K562 (cell line): ENCODE measurements at regions not wholly inside any gene's neighbourhood (a gene's known extent, or its start where the extent isn't known, plus 50 kb on each side); places are given as distances from the start of the nearest gene placed in this dataset.
"Not testable (repeated sequence)": the region's sequence is repeated elsewhere in the genome, so short reads cannot be mapped to it uniquely, and the experiment has no call there.

Experiments
- ATAC-seq: fragments of 200-7000 bp; cut with Tn5 transposase; 3 replicates; pipeline ENCODE4 v1.9.1; 2020; ENCODE audit warnings: moderate library complexity
- BruUV-seq: library from RNA; stranded (reverse); fragments of 400-500 nt; replicated peaks from 2 replicates; lab custom pipeline; 2021; lab: Mats Ljungman, UMichigan
- CTCF ChIA-PET: fragments of 300-600 bp; formaldehyde crosslinking; extraction: SDS; loops from one replicate; lab custom pipeline; 2021; ENCODE audit warnings: low intra/inter-chr PET ratio; lab: Yijun Ruan, JAX
- POLR2A ChIA-PET: fragments of 300-600, 350-650 bp; sonication (Branson Sonifier 250); formaldehyde crosslinking; extraction: SDS; loops from one replicate; lab custom pipeline; 2021; ENCODE audit warnings: antibody characterized with exemption, inconsistent platforms; lab: Yijun Ruan, JAX
- DNase-seq, 4 experiments: peaks; one replicate each; pipeline versions ENCODE4 v3.0.0 to v3.0.0-alpha.2; 2011 to 2018; ENCODE audit warnings: low spot score in 3 of 4, mixed read lengths in 3 of 4; ENCODE audit errors: extremely low read depth in 1 of 4
- FAIRE-seq: peaks from 2 replicates; lab custom pipeline; 2011; peaks lifted over from hg19 to GRCh38; lab: Jason Lieb, UNC
- H2AFZ ChIP-seq: 2 replicates; pipeline ENCODE4 v1.6.0; 2011; ENCODE audit warnings: low read depth, low read length, control low read depth, inconsistent platforms
- H3K27ac ChIP-seq: fragments of 200-600 bp; 3 replicates; pipeline ENCODE4 v1.8.0; 2011; ENCODE audit warnings: low read depth, mild to moderate bottlenecking, control low read depth, inconsistent platforms, low read length, moderate library complexity, mixed read lengths; ENCODE audit errors: extremely low read depth
- H3K27me3 ChIP-seq, 2 experiments: fragments of 300-600 bp in 1 of 2; 2 replicates in 1 of 2; 3 replicates in 1 of 2; pipeline versions ENCODE4 v1.6.0 to v1.8.0; 2011; ENCODE audit warnings: inconsistent platforms in 2 of 2, low read length in 2 of 2, mild to moderate bottlenecking in 1 of 2, mixed read lengths in 1 of 2, moderate library complexity in 1 of 2; ENCODE audit not compliant: control insufficient read depth in 2 of 2, insufficient read depth in 2 of 2
- H3K36me3 ChIP-seq: fragments of 300-600 bp; 3 replicates; pipeline ENCODE4 v1.8.0; 2011; ENCODE audit warnings: mild to moderate bottlenecking, low read length, inconsistent platforms; ENCODE audit not compliant: control insufficient read depth, insufficient read depth
- H3K4me1 ChIP-seq, 2 experiments: fragments of 200-600 bp in 1 of 2; replicated peaks in 1 of 2; 2 replicates in 1 of 2; 3 replicates in 1 of 2; pipeline versions ENCODE4 v1.5.1 to v1.8.0; 2011; ENCODE audit warnings: inconsistent platforms in 2 of 2, low read length in 2 of 2, mild to moderate bottlenecking in 1 of 2, mixed read lengths in 1 of 2, moderate library complexity in 1 of 2; ENCODE audit not compliant: control insufficient read depth in 2 of 2, insufficient read depth in 2 of 2
- H3K4me2 ChIP-seq: 2 replicates; pipeline ENCODE4 v1.6.1; 2011; ENCODE audit warnings: low read length, control low read depth, inconsistent platforms, mixed read lengths; ENCODE audit not compliant: insufficient read depth
- H3K4me3 ChIP-seq: fragments of 200-600 bp; sonication (generic), shearing (Covaris generic); 2 replicates; pipeline ENCODE4 v1.5.1; 2016; ENCODE audit warnings: control low read depth, inconsistent platforms
- H3K79me2 ChIP-seq: fragments of 200-600 bp; 3 replicates; pipeline ENCODE4 v1.8.0; 2011; ENCODE audit warnings: low read length, inconsistent platforms; ENCODE audit not compliant: control insufficient read depth, insufficient read depth
- H3K9ac ChIP-seq, 2 experiments: 2 replicates each; pipeline versions ENCODE4 v1.6.0 to v1.6.1; 2011; ENCODE audit warnings: low read depth in 2 of 2, low read length in 2 of 2, control low read depth in 1 of 2, inconsistent platforms in 1 of 2, mild to moderate bottlenecking in 1 of 2, mixed read lengths in 1 of 2; ENCODE audit not compliant: insufficient read depth in 1 of 2
- H3K9me1 ChIP-seq: one replicate; pipeline ENCODE4 v1.6.0; 2011; ENCODE audit warnings: inconsistent platforms, mild to moderate bottlenecking, low read length, moderate library complexity; ENCODE audit not compliant: control insufficient read depth, insufficient read depth
- H3K9me3 ChIP-seq: replicated peaks from 2 replicates; pipeline ENCODE4 v1.5.1; 2011; ENCODE audit warnings: low read depth, low read length, inconsistent platforms; ENCODE audit not compliant: control insufficient read depth, insufficient read depth
- H4K20me1 ChIP-seq: replicated peaks from 2 replicates; pipeline ENCODE4 v1.6.1; 2011; ENCODE audit warnings: low read length, inconsistent platforms, mixed read lengths; ENCODE audit not compliant: control insufficient read depth, insufficient read depth
- ARID2 ChIP-seq: fragments of 450-650 bp; IDR thresholded peaks from 2 replicates; pipeline ENCODE4 v1.6.1; 2017; ENCODE audit warnings: antibody characterized with exemption, mild to moderate bottlenecking
- ASH1L ChIP-seq: fragments of 450-650 bp; IDR thresholded peaks from 2 replicates; pipeline ENCODE4 v1.6.1; 2018; ENCODE audit warnings: borderline replicate concordance, mild to moderate bottlenecking, low read depth; ENCODE audit not compliant: partially characterized antibody
- CHCHD3 ChIP-seq: fragments of 250-450 bp; sonication (Bioruptor Pico); IDR thresholded peaks from 2 replicates; pipeline ENCODE4 v2.1.2; 2022; ENCODE audit warnings: mild to moderate bottlenecking
- RBM15 ChIP-seq: fragments of 200-400 bp; formaldehyde crosslinking; IDR thresholded peaks from 2 replicates; pipeline ENCODE4 v1.6.1; 2018; ENCODE audit warnings: mild to moderate bottlenecking, low read length, moderate library complexity; ENCODE audit not compliant: insufficient read depth
- ZFP1 ChIP-seq: fragments of 450-650 bp; formaldehyde crosslinking; IDR thresholded peaks from 2 replicates; pipeline ENCODE4 v1.4.0; 2020; ENCODE audit warnings: mild to moderate bottlenecking, mixed read lengths
- ZNF146 ChIP-seq: IDR thresholded peaks from one replicate; pipeline ENCODE4 v1.6.1; 2018; ENCODE audit warnings: missing compliant biosample characterization; ENCODE audit not compliant: unreplicated experiment
- WGBS: fragments of 100-300 bp; shearing (Covaris generic); methylation state at CpG from one replicate; pipeline ENCODE4 v1.1.6; 2016; ENCODE audit warnings: low coverage, mixed read lengths; ENCODE audit not compliant: insufficient coverage; ENCODE audit errors: missing lambda C conversion rate; 5-methylcytosine and 5-hydroxymethylcytosine counted together
- in situ Hi-C: fragments of 300-500 bp; cut with MboI; formaldehyde crosslinking; loops from 4 replicates; pipeline ENCODE4 v1.15.0; 2018; ENCODE audit warnings: inconsistent platforms, mixed read lengths
- intact Hi-C: fragments of 100-400 bp; cut with micrococcal nuclease; formaldehyde crosslinking; loops from 2 replicates; pipeline ENCODE4 v1.14.2; 2022
- TF ChIP-seq, protein P1 (sequence below), 2 experiments: fragments of 450-650 bp; formaldehyde crosslinking in 1 of 2; IDR thresholded peaks; 2 replicates each; pipeline versions ENCODE4 v1.4.0 to v1.6.1; 2014 to 2020; ENCODE audit warnings: mild to moderate bottlenecking in 2 of 2, borderline replicate concordance in 1 of 2, low read depth in 1 of 2

DNA sequence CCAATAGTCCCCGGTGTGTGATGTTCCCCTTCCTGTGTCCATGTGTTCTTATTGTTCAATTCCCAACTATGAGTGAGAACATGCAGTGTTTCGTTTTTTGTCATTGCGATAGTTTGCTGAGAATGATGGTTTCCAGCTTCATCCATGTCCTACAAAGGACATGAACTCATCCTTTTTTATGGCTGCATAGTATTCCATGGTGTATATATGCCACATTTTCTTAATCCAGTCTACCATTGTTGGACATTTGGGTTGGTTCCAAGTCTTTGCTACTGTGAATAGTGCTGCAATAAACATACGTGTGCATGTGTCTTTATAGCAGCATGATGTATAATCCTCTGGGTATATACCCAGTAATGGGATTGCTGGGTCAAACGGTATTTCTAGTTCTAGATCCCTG lies 109.6 kb upstream of the ANKRD28 start:
- H3K4me2 ChIP-seq, ATAC-seq, H4K20me1 ChIP-seq, H3K36me3 ChIP-seq, intact Hi-C loops, DNase-seq, H3K9me3 ChIP-seq, H3K4me1 ChIP-seq, BruUV-seq, H2AFZ ChIP-seq, H3K9me1 ChIP-seq, H3K4me3 ChIP-seq, FAIRE-seq, POLR2A ChIA-PET, CTCF ChIA-PET, in situ Hi-C loops, H3K9ac ChIP-seq, H3K27me3 ChIP-seq, H3K79me2 ChIP-seq, H3K27ac ChIP-seq: not testable (repeated sequence)
- peak; percentile 73 for TF ChIP-seq ZNF146 (CRISPR knock-in tag)
- WGBS: 4% methylated on average over 5 of the region's 5 CpGs

DNA sequence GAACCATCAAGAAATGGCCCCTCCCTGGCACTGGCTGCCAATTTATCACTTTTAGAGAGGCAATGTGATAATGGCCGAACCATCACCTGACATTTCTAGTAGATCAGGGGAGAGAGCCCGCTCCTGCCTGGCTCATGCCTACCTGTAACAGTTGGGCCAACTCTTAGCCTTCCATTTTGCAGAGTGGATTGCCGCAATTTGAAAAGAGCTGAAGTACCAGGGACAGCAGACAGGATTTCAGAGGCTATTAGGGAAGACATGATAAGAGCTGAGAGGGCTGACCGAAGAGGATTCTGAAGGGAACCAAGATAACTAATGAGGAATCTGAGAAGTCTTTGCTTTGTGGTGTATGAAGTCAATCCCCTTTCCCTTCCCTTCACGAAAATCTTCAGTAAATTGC lies 121.2 kb upstream of the ANKRD28 start:
- no peak for FAIRE-seq
- Histone ChIP-seq H3K4me2 (no peak overlapping the region), H3K9me3 (no peaks in the 10 kb centered on the region), H3K27me3 (peaks cover 17 to 24% of the 10 kb centered on the region in 2 experiments), H3K9ac (no peak overlapping the region), H3K79me2 (no peaks in the 10 kb centered on the region), H3K4me1 (no peaks in the 10 kb centered on the region; a peak in 1 of 5 replicates), H3K9me1 (no peaks in the 10 kb centered on the region), H3K4me3 (no peak overlapping the region), H2AFZ (no peak overlapping the region), H3K36me3 (no peaks in the 10 kb centered on the region), H4K20me1 (no peaks in the 10 kb centered on the region), H3K27ac (no peak overlapping the region)
- intact Hi-C loops: no loop called here
- BruUV-seq: no TSS peak
- WGBS: 0% methylated on average over 5 of the region's 5 CpGs
- ATAC-seq: no peak
- POLR2A ChIA-PET: no interaction called here
- in situ Hi-C loops: no loop called here
- CTCF ChIA-PET: no interaction called here
- DNase-seq: no peak
- TF ChIP-seq RBM15 (no peak), ZFP1 (CRISPR knock-in tag) (no peak), ARID2 (no peak), CHCHD3 (CRISPR knock-in tag) (no peak), ASH1L (no peak)
- TF ChIP-seq, protein P1, sequence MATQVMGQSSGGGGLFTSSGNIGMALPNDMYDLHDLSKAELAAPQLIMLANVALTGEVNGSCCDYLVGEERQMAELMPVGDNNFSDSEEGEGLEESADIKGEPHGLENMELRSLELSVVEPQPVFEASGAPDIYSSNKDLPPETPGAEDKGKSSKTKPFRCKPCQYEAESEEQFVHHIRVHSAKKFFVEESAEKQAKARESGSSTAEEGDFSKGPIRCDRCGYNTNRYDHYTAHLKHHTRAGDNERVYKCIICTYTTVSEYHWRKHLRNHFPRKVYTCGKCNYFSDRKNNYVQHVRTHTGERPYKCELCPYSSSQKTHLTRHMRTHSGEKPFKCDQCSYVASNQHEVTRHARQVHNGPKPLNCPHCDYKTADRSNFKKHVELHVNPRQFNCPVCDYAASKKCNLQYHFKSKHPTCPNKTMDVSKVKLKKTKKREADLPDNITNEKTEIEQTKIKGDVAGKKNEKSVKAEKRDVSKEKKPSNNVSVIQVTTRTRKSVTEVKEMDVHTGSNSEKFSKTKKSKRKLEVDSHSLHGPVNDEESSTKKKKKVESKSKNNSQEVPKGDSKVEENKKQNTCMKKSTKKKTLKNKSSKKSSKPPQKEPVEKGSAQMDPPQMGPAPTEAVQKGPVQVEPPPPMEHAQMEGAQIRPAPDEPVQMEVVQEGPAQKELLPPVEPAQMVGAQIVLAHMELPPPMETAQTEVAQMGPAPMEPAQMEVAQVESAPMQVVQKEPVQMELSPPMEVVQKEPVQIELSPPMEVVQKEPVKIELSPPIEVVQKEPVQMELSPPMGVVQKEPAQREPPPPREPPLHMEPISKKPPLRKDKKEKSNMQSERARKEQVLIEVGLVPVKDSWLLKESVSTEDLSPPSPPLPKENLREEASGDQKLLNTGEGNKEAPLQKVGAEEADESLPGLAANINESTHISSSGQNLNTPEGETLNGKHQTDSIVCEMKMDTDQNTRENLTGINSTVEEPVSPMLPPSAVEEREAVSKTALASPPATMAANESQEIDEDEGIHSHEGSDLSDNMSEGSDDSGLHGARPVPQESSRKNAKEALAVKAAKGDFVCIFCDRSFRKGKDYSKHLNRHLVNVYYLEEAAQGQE (IDR thresholded peaks at IDR 0.05; ENCODE audit: borderline replicate concordance): peak; percentile 70
- TF ChIP-seq, protein P1 (CRISPR knock-in tag; IDR thresholded peaks at IDR 0.05; ENCODE audit: low read depth): 0 out of 2 replicates have a peak, but pooled peaks have one; percentile 56
